PC-3 (cell line): ENCODE measurements at regions not wholly inside any gene's neighbourhood (a gene's known extent, or its start where the extent isn't known, plus 50 kb on each side); places are given as distances from the start of the nearest gene placed in this dataset.

Experiments used
- ATAC-seq: fragments of 200-7000 bp; cut with Tn5 transposase; 2 replicates; pipeline ENCODE4 v1.9.1; 2020; ENCODE audit warnings: mild to moderate bottlenecking, moderate library complexity
- BruUV-seq: library from RNA; stranded (reverse); fragments of 400-500 nt; replicated peaks from 2 replicates; lab custom pipeline; 2021; lab: Mats Ljungman, UMichigan
- CTCF ChIA-PET: fragments of 300-600 bp; sonication (Branson Sonifier 250); formaldehyde crosslinking; loops from one replicate; lab custom pipeline; 2022; ENCODE audit warnings: antibody characterized with exemption; lab: Charles Lee
- POLR2A ChIA-PET: fragments of 300-600 bp; sonication (Branson Sonifier 250); formaldehyde crosslinking; loops from one replicate; lab custom pipeline; 2022; ENCODE audit warnings: antibody characterized with exemption; ENCODE audit not compliant: unreplicated experiment; lab: Charles Lee
- DNase-seq: peaks from one replicate; pipeline ENCODE4 v3.0.0-alpha.2; 2015
- H2AFZ ChIP-seq: fragments of 300-600 bp; sonication (generic); 2 replicates; pipeline ENCODE4 v1.6.0; 2016; ENCODE audit warnings: antibody characterized with exemption, low read length
- H3F3A ChIP-seq: fragments of 300-600 bp; sonication (generic); one replicate; pipeline ENCODE4 v1.6.0; 2017; ENCODE audit warnings: antibody characterized with exemption, low read length, control low read depth, mild to moderate bottlenecking; ENCODE audit not compliant: unreplicated experiment
- H3K27ac ChIP-seq: fragments of 300-600 bp; sonication (generic); 2 replicates; pipeline ENCODE4 v1.5.1; 2016; ENCODE audit warnings: mild to moderate bottlenecking, low read length
- H3K27me3 ChIP-seq: fragments of 300-600 bp; sonication (generic); 2 replicates; pipeline ENCODE4 v1.6.1; 2016; ENCODE audit warnings: low read length, mixed read lengths
- H3K36me3 ChIP-seq: fragments of 300-600 bp; sonication (generic); 2 replicates; pipeline ENCODE4 v1.6.1; 2016; ENCODE audit warnings: low read depth, mixed run types, low read length, mixed read lengths
- H3K4me1 ChIP-seq: fragments of 300-600 bp; sonication (generic); 2 replicates; pipeline ENCODE4 v1.5.1; 2016; ENCODE audit warnings: low read length; ENCODE audit not compliant: insufficient read depth
- H3K4me2 ChIP-seq: fragments of 300-600 bp; sonication (generic); 2 replicates; pipeline ENCODE4 v1.6.0; 2016; ENCODE audit warnings: low read length
- H3K4me3 ChIP-seq: fragments of 300-600 bp; sonication (generic); 2 replicates; pipeline ENCODE4 v1.5.1; 2016; ENCODE audit warnings: mild to moderate bottlenecking, low read length, mixed read lengths
- H3K79me2 ChIP-seq: fragments of 300-600 bp; sonication (generic); 2 replicates; pipeline ENCODE4 v1.6.1; 2017; ENCODE audit warnings: low read length, mixed read lengths
- H3K9ac ChIP-seq: fragments of 300-600 bp; sonication (generic); 2 replicates; pipeline ENCODE4 v1.6.0; 2016; ENCODE audit warnings: mild to moderate bottlenecking, low read length
- H3K9me2 ChIP-seq: fragments of 300-600 bp; sonication (generic); replicated peaks from 2 replicates; pipeline ENCODE4 v1.6.1; 2016; ENCODE audit warnings: mixed run types, low read length, mixed read lengths
- H3K9me3 ChIP-seq: fragments of 300-600 bp; sonication (generic); 2 replicates; pipeline ENCODE4 v1.6.1; 2016; ENCODE audit warnings: low read length, mixed read lengths
- H4K20me1 ChIP-seq: fragments of 300-600 bp; sonication (generic); 2 replicates; pipeline ENCODE4 v1.6.1; 2016; ENCODE audit warnings: low read length, mixed read lengths
- CTCF ChIP-seq: fragments of 300-600 bp; sonication (generic); conservative IDR thresholded peaks from 2 replicates; pipeline ENCODE4 v1.5.1; 2017; ENCODE audit warnings: antibody characterized with exemption, low read depth, mild to moderate bottlenecking, low read length
- EZH2 ChIP-seq: fragments of 300-600 bp; sonication (generic); IDR thresholded peaks from one replicate; pipeline ENCODE4 v1.6.1; 2017; ENCODE audit warnings: antibody characterized with exemption, mild to moderate bottlenecking, low read length; ENCODE audit not compliant: unreplicated experiment
- EZH2phosphoT487 ChIP-seq: fragments of 300-600 bp; sonication (generic); IDR thresholded peaks from 2 replicates; pipeline ENCODE4 v1.6.1; 2018; ENCODE audit warnings: mild to moderate bottlenecking, antibody characterized with exemption, low read length, borderline replicate concordance
- intact Hi-C: fragments of 100-400 bp; cut with micrococcal nuclease; formaldehyde crosslinking; loops from 2 replicates; pipeline ENCODE4 v1.9.0; 2023

- Histone ChIP-seq H3F3A (no peaks in the 10 kb centered on the region), H3K9me3 (no peaks in the 10 kb centered on the region), H3K9me2 (no peaks in the 10 kb centered on the region), H4K20me1 (no peaks in the 10 kb centered on the region), H3K4me3 (no peak overlapping the region), H3K9ac (no peak overlapping the region), H3K79me2 (no peaks in the 10 kb centered on the region), H2AFZ (no peak overlapping the region), H3K27me3 (no peaks in the 10 kb centered on the region), H3K4me1 (peaks cover 3% of the 10 kb centered on the region; the same call in 1 of the 2 replicates), H3K36me3 (no peaks in the 10 kb centered on the region), H3K27ac (no peak overlapping the region), H3K4me2 (no peak overlapping the region)
- ChIA-PET CTCF (no interaction called here), POLR2A (no interaction called here)
- TF ChIP-seq EZH2phosphoT487 (no peak), CTCF (no peak), EZH2 (no peak)
- no TSS peak for BruUV-seq
- ATAC-seq (no peak), DNase-seq (peak; percentile 22)
- intact Hi-C loops = no loop called here
These were observed 219.9 kb downstream of the SEC23A start for GRCh38 chr14:38883127-38883526.

- ATAC-seq (peak; percentile 80), DNase-seq (peak; percentile 43)
- H3K27me3 ChIP-seq = no peaks in the 10 kb centered on the region
- ChIA-PET CTCF (no interaction called here), POLR2A (no interaction called here)
- H3K79me2 ChIP-seq = no peaks in the 10 kb centered on the region
- H3K27ac ChIP-seq = no peak overlapping the region
- no peaks in the 10 kb centered on the region for H3K9me3 ChIP-seq
- no TSS peak for BruUV-seq
- no peak overlapping the region for H3K4me3 ChIP-seq
- no peak overlapping the region for H3K9ac ChIP-seq
- peaks cover 3% of the 10 kb centered on the region; the same call in 1 of the 2 replicates for H3K4me1 ChIP-seq
- TF ChIP-seq EZH2phosphoT487 (no peak), CTCF (no peak), EZH2 (no peak)
- no peak overlapping the region for H3K4me2 ChIP-seq
- H3F3A ChIP-seq = no peaks in the 10 kb centered on the region
- intact Hi-C loops = no loop called here
- H4K20me1 ChIP-seq = no peaks in the 10 kb centered on the region
- H3K9me2 ChIP-seq = no peaks in the 10 kb centered on the region
- no peak overlapping the region for H2AFZ ChIP-seq
- no peaks in the 10 kb centered on the region for H3K36me3 ChIP-seq
These were observed 220.5 kb downstream of the SEC23A start for GRCh38 chr14:38882533-38882932.

- CTCF ChIA-PET = no interaction called here
- BruUV-seq = no TSS peak
These were observed 222.2 kb downstream of the SEC23A start for GRCh38 chr14:38880643-38881524.

More at GRCh38 chr14:38880643-38881524, 222.2 kb downstream of the SEC23A start:
- Histone ChIP-seq H3K4me3 (no peak overlapping the region), H3K4me2 (no peak overlapping the region), H3K4me1 (peaks cover 3% of the 10 kb centered on the region; the same call in 1 of the 2 replicates), H3K9me2 (no peaks in the 10 kb centered on the region), H4K20me1 (no peaks in the 10 kb centered on the region), H3K79me2 (no peaks in the 10 kb centered on the region), H3F3A (no peaks in the 10 kb centered on the region), H3K9me3 (no peaks in the 10 kb centered on the region), H3K27ac (no peak overlapping the region), H2AFZ (no peak overlapping the region), H3K27me3 (peaks cover 6% of the 10 kb centered on the region; the same call in 1 of the 2 replicates), H3K9ac (no peak overlapping the region), H3K36me3 (no peaks in the 10 kb centered on the region)
- TF ChIP-seq EZH2 (no peak), CTCF (no peak), EZH2phosphoT487 (no peak)
- no peak for ATAC-seq
- intact Hi-C loops = no loop called here
- DNase-seq = no peak
- POLR2A ChIA-PET = no interaction called here
